HUES48 (cell line): ENCODE measurements at regions not wholly inside any gene's neighbourhood (a gene's known extent, or its start where the extent isn't known, plus 50 kb on each side); places are given as distances from the start of the nearest gene placed in this dataset.
"Not testable (repeated sequence)": the region's sequence is repeated elsewhere in the genome, so short reads cannot be mapped to it uniquely, and the experiment has no call there.

Source experiments
- H3K27ac ChIP-seq: one replicate; pipeline ENCODE4 v1.7.0; 2013; ENCODE audit warnings: low read depth, low read length, inconsistent platforms
- H3K27me3 ChIP-seq: 2 replicates; pipeline ENCODE4 v1.6.1; 2013; ENCODE audit warnings: mild to moderate bottlenecking, low read length; ENCODE audit not compliant: control insufficient read depth, insufficient read depth
- H3K36me3 ChIP-seq: 2 replicates; pipeline ENCODE4 v1.6.1; 2013; ENCODE audit warnings: low read length; ENCODE audit not compliant: control insufficient read depth, insufficient read depth
- H3K4me1 ChIP-seq: 2 replicates; pipeline ENCODE4 v1.6.1; 2013; ENCODE audit warnings: mild to moderate bottlenecking, low read length; ENCODE audit not compliant: control insufficient read depth, insufficient read depth
- H3K4me3 ChIP-seq: 2 replicates; pipeline ENCODE4 v1.5.1; 2013; ENCODE audit warnings: mild to moderate bottlenecking, low read depth, low read length
- H3K9ac ChIP-seq: 2 replicates; pipeline ENCODE4 v1.6.1; 2013; ENCODE audit warnings: mild to moderate bottlenecking, low read depth, low read length, moderate library complexity
- H3K9me3 ChIP-seq: 2 replicates; pipeline ENCODE4 v1.6.1; 2013; ENCODE audit warnings: low read length; ENCODE audit not compliant: control insufficient read depth, insufficient read depth

- Histone ChIP-seq H3K4me1 (no peaks in the 10 kb centered on the region), H3K27ac (no peak overlapping the region), H3K4me3 (no peak overlapping the region), H3K36me3 (no peaks in the 10 kb centered on the region), H3K9me3 (no peaks in the 10 kb centered on the region), H3K27me3 (no peaks in the 10 kb centered on the region), H3K9ac (no peak overlapping the region)
These were observed 553.7 kb downstream of the ZNF608 start for GRCh38 chr5:124192716-124193115.

GRCh38 chr5:124185716-124186115, 560.7 kb downstream of the ZNF608 start:
- no peaks in the 10 kb centered on the region for H3K27me3 ChIP-seq
- H3K4me3 ChIP-seq = no peak overlapping the region
- no peaks in the 10 kb centered on the region for H3K36me3 ChIP-seq
- H3K9me3 ChIP-seq = no peaks in the 10 kb centered on the region
- H3K9ac ChIP-seq = no peak overlapping the region
- no peaks in the 10 kb centered on the region for H3K4me1 ChIP-seq
- no peak overlapping the region for H3K27ac ChIP-seq

- H3K36me3 ChIP-seq = no peaks in the 10 kb centered on the region
- 0 out of 2 replicates have a peak, but pooled peaks cover 3% of the 10 kb centered on the region for H3K4me1 ChIP-seq
- H3K9ac ChIP-seq = no peak overlapping the region
- peaks cover 11% of the 10 kb centered on the region for H3K9me3 ChIP-seq
- no peak overlapping the region for H3K27ac ChIP-seq
- H3K27me3 ChIP-seq = no peaks in the 10 kb centered on the region
- no peak overlapping the region for H3K4me3 ChIP-seq
These were observed 564.3 kb downstream of the ZNF608 start for GRCh38 chr5:124182133-124182532.

GRCh38 chr5:124180875-124181461, 565.5 kb downstream of the ZNF608 start:
- Histone ChIP-seq H3K4me3 (no peak overlapping the region), H3K27ac (no peak overlapping the region), H3K9ac (no peak overlapping the region), H3K36me3 (no peaks in the 10 kb centered on the region), H3K9me3 (peaks cover 11% of the 10 kb centered on the region), H3K4me1 (peaks cover 7% of the 10 kb centered on the region; the same call in 1 of the 2 replicates), H3K27me3 (no peaks in the 10 kb centered on the region)

GRCh38 chr5:124180299-124180874, 566.1 kb downstream of the ZNF608 start:
- Histone ChIP-seq H3K27me3 (no peaks in the 10 kb centered on the region), H3K36me3 (no peaks in the 10 kb centered on the region), H3K27ac (no peak overlapping the region), H3K4me1 (peaks cover 7% of the 10 kb centered on the region; the same call in 1 of the 2 replicates), H3K9me3 (peaks cover 11% of the 10 kb centered on the region), H3K4me3 (no peak overlapping the region), H3K9ac (no peak overlapping the region)

- H3K9me3 ChIP-seq = peaks cover 11% of the 10 kb centered on the region
- no peaks in the 10 kb centered on the region for H3K36me3 ChIP-seq
- peaks cover 7% of the 10 kb centered on the region; the same call in 1 of the 2 replicates for H3K4me1 ChIP-seq
- H3K9ac ChIP-seq = no peak overlapping the region
- H3K27ac ChIP-seq = no peak overlapping the region
- no peaks in the 10 kb centered on the region for H3K27me3 ChIP-seq
- no peak overlapping the region for H3K4me3 ChIP-seq
These were observed 566.6 kb downstream of the ZNF608 start for GRCh38 chr5:124179819-124180218.

- H3K27me3 ChIP-seq = no peaks in the 10 kb centered on the region
- H3K27ac ChIP-seq = no peak overlapping the region
- H3K9ac ChIP-seq = no peak overlapping the region
- H3K4me3 ChIP-seq = no peak overlapping the region
- H3K36me3 ChIP-seq = no peaks in the 10 kb centered on the region
- peaks cover 7% of the 10 kb centered on the region; the same call in 1 of the 2 replicates for H3K4me1 ChIP-seq
- H3K9me3 ChIP-seq = peaks cover 18% of the 10 kb centered on the region
These were observed 568.4 kb downstream of the ZNF608 start for GRCh38 chr5:124178050-124178449.

GRCh38 chr5:124176692-124177091, 569.7 kb downstream of the ZNF608 start:
- Histone ChIP-seq H3K4me1 (peaks cover 7% of the 10 kb centered on the region; the same call in 1 of the 2 replicates), H3K27me3 (no peaks in the 10 kb centered on the region), H3K9me3 (peaks cover 30% of the 10 kb centered on the region), H3K36me3 (no peaks in the 10 kb centered on the region), H3K27ac (no peak overlapping the region), H3K4me3 (no peak overlapping the region), H3K9ac (no peak overlapping the region)

GRCh38 chr5:124173386-124173785, 573.1 kb downstream of the ZNF608 start:
- Histone ChIP-seq H3K9me3 (peaks cover 33% of the 10 kb centered on the region), H3K36me3 (no peaks in the 10 kb centered on the region), H3K27ac (no peak overlapping the region), H3K27me3 (no peaks in the 10 kb centered on the region), H3K4me1 (peaks cover 7% of the 10 kb centered on the region; the same call in 1 of the 2 replicates), H3K4me3 (no peak overlapping the region), H3K9ac (no peak overlapping the region)

GRCh38 chr5:124172389-124173003, 573.9 kb downstream of the ZNF608 start:
- no peaks in the 10 kb centered on the region for H3K27me3 ChIP-seq
- H3K9ac ChIP-seq = no peak overlapping the region
- H3K27ac ChIP-seq = no peak overlapping the region
- no peaks in the 10 kb centered on the region for H3K36me3 ChIP-seq
- peaks cover 25% of the 10 kb centered on the region for H3K9me3 ChIP-seq
- peaks cover 4% of the 10 kb centered on the region; the same call in 1 of the 2 replicates for H3K4me1 ChIP-seq
- H3K4me3 ChIP-seq = no peak overlapping the region

GRCh38 chr5:124168093-124168492, 578.3 kb downstream of the ZNF608 start:
- H3K4me1 ChIP-seq, H3K27me3 ChIP-seq, H3K36me3 ChIP-seq, H3K4me3 ChIP-seq, H3K27ac ChIP-seq, H3K9ac ChIP-seq: not testable (repeated sequence)
- H3K9me3 ChIP-seq = peaks cover 15% of the 10 kb centered on the region
